ENCODE measurements at regions not wholly inside any gene's neighbourhood (a gene's known extent, or its start where the extent isn't known, plus 50 kb on each side); places are given as distances from the start of the nearest gene placed in this dataset.
"Not testable (repeated sequence)": the region's sequence is repeated elsewhere in the genome, so short reads cannot be mapped to it uniquely, and the experiment has no call there.

DNA sequence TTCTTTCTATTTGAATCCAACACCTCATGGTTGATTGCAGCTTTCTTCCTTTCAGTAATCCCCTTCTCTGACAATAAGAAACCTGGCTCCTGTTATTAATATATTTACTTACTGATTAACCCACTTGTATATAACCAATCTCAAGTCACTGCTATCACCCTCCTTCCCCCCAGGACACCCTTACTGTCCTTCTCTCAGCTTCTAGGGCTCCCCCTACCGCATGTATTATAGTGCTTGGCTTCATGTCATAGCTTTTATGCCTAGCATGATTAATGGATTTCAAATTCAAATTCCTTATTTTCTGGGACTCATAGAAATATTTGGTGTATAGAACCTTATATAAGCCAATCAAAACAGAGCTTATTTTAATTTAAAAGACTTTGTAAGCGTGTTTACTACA lies 75.7 kb upstream of the BNIP2 start:
- no peak for DNase-seq

DNA sequence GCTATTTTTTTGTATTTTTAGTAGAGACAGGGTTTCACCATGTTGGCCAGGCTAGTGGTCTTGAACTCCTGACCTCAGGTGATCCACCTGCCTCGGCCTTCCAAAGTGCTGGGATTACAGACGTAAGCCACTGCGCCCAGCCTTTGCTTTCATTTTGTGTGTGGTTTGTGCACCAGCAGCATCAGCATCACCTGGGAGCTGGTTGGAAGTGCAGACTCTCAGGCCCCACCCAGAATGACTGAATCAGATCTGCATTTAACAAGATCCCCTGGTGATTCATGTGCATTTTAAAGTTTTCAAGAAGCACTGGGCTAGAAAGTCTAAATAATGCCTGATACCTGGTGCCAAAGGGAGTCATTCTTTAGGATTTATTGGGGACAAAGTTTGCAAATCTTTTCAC lies 73.4 kb upstream of the BNIP2 start:
- DNase-seq: no peak

DNA sequence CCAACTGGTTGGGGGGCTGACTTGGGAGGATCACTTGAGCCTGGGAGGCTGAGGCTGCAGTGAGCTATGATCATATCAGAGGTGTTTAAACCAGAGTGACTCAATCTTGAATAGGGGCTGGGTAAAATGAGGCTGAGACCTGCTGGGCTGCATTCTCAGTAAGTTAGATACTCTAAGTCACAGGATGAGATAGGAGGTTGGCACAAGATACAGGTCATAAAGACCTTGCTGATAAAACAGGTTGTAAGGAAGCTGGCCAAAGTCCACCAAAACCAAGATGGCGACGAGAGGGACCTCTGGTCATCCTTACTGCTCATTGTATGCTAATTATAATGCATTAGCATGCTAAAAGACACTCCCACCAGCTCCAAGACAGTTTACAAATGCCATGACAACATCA lies 71.1 kb upstream of the BNIP2 start:
- DNase-seq: not testable (repeated sequence)

DNA sequence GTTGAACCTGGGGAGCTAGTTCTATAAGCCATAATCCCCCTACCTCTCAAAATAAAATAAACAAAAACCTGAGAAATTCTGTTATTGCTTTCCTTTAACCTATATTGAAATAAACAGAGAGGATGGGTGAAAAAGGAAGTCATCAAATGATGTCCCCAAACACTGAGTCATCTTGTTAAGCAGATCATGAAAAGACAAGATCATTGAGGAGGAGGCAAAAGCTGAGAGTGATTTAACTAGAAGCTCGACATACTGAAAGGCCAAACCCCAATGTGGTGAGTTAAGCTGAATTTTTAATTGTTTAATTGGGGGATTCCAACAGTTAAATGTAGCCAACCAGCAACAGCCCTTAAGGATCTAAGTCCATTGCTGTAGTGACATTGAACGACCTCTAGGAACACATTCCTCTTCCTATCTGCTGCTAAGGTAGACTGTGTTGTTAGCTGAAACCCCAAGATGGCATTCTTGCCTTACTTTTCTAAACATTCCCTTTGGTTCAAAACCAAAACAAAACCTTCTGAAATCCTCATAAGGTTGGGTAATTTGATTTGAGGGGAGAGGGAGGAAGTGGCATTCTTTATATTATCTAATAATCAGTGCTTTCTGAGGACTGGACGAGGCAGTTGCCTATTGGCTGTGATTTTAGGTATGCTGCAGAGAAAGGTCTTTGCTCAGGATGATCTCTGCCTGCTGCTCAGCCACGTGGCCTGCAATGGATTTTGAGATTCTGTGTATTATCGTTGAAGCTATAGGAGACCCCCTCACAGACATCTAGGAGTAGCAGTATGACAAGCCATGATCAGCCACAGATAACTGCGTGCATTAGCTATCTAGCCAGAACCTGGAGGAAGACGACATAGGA lies 62.7 kb upstream of the BNIP2 start:
- no peak for DNase-seq

DNA sequence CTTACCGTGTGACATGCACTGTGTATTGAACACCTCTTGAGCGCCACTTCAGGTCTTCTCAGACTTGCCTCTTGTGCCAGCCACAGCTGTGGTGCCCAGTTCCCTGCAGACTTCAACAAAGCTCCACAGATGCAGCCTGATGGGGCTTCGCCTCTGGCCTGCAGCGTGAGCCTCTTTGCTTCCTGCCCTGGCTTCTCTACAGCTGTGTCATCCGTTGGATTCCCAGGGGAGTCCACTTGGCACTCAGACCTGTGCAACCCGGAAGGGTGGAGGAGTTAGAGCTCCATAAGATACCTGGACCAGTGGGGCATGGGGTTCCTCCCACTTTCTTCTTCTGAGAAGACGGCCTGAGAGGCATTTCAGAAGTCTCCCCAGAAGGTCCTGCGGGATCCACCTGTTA lies 57.7 kb upstream of the BNIP2 start:
- no peak for DNase-seq

DNA sequence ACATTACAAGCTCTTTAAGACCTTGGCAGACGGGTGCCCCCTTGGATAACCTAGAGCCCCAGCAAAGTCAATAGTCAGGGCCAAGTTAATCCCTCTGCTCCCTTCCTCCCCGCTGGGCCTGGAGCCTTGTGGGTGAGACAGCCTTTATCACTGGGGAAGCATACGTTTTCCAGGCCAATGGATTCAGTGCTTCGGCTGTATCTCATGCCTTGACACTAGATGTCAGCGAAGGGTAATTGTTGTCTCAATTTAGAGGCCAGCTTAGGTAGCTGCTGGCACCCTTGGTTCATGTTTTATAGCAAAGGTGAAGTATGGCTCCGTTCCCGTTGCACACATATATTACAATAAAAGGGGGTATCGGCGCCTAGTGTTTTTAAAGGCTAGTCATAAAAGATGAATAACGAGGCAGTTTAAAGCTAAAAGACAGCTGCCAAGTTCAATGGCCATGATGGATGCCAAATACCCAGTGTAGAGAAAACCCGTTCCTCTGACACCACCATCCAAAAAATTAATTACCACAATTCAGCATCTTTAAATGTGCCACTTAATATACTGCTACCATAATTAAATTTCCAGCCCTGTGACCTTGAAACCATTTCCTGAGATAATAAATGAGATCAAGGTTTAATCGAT lies 52.3 kb upstream of the BNIP2 start:
- DNase-seq: no peak

DNA sequence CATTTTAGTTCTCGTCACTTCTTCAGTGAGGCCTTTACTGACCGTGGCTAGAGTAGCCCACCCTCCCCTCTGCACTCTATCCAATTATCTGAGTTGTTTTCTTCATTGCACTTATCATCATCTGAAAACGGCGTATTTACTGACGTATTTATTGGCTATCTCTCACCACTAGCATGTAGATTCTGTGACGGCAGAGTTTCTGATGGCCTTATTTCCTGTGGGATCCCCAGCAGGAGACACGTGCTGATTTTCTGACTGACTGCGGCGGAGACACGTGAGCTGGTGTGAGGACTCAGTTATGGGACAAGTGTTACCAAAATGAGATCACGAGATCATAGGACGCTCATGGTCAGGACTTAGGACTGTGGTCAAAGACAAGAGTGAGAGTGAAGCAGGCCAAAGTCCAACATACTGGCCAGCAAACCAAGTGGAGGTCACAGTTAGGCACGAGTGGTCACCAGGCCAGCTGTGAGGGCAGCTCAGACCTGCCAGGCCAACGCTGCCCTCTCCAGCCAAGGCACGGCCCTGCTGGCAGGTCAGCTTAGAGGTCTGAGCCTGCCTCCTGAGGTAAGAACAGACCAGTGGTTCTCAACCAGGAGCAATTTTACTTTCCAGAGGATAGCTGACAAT lies 50.6 kb upstream of the BNIP2 start:
- DNase-seq: no peak
